NCI-H2029 (cell line): ENCODE measurements at regions not wholly inside any gene's neighbourhood (a gene's known extent, or its start where the extent isn't known, plus 50 kb on each side); places are given as distances from the start of the nearest gene placed in this dataset.
A peak's percentile ranks its signal among the peaks of the same experiment; 100 is the strongest.

Experiments used
- DNase-seq: peaks from one replicate; lab custom pipeline; 2025; lab: John Stamatoyannopoulos, UW

GRCh38 chr22:27393371-27393770 lies 408.2 kb downstream of the MN1 start:
- DNase-seq, result peak; percentile 36

- DNase-seq, result no peak
These were observed 406.7 kb downstream of the MN1 start for GRCh38 chr22:27394806-27395404.

GRCh38 chr22:27397036-27397953 lies 404.3 kb downstream of the MN1 start:
- DNase-seq, result no peak

GRCh38 chr22:27397954-27398342 lies 403.6 kb downstream of the MN1 start:
- DNase-seq, result no peak

GRCh38 chr22:27399161-27399560 lies 402.4 kb downstream of the MN1 start:
- no peak for DNase-seq

- DNase-seq, result no peak
These were observed 400.7 kb downstream of the MN1 start for GRCh38 chr22:27400811-27401210.

GRCh38 chr22:27401321-27401720 lies 400.2 kb downstream of the MN1 start:
- DNase-seq, result no peak

- DNase-seq, result no peak
These were observed 397.1 kb downstream of the MN1 start for GRCh38 chr22:27404441-27404840.

GRCh38 chr22:27405672-27406388 lies 395.7 kb downstream of the MN1 start:
- no peak for DNase-seq

- no peak for DNase-seq
These were observed 395.1 kb downstream of the MN1 start for GRCh38 chr22:27406389-27406861.

- DNase-seq, result no peak
These were observed 394.1 kb downstream of the MN1 start for GRCh38 chr22:27407369-27407985.

GRCh38 chr22:27408068-27408467 lies 393.5 kb downstream of the MN1 start:
- DNase-seq, result no peak

GRCh38 chr22:27409299-27409698 lies 392.3 kb downstream of the MN1 start:
- DNase-seq, result no peak

- no peak for DNase-seq
These were observed 388.6 kb downstream of the MN1 start for GRCh38 chr22:27412866-27413445.

- no peak for DNase-seq
These were observed 387.9 kb downstream of the MN1 start for GRCh38 chr22:27413702-27414101.

- no peak for DNase-seq
These were observed 384.8 kb downstream of the MN1 start for GRCh38 chr22:27416511-27417420.

- no peak for DNase-seq
These were observed 384.1 kb downstream of the MN1 start for GRCh38 chr22:27417421-27417814.

- DNase-seq, result no peak
These were observed 383.3 kb downstream of the MN1 start for GRCh38 chr22:27418261-27418660.

GRCh38 chr22:27419473-27419872 lies 382.1 kb downstream of the MN1 start:
- no peak for DNase-seq

GRCh38 chr22:27420195-27420816 lies 381.2 kb downstream of the MN1 start:
- no peak for DNase-seq
